HCT116 (cell line): ENCODE measurements at regions not wholly inside any gene's neighbourhood (a gene's known extent, or its start where the extent isn't known, plus 50 kb on each side); places are given as distances from the start of the nearest gene placed in this dataset.

ENCODE experiments used
- POLR2AphosphoS5 ChIP-seq: IDR thresholded peaks from 2 replicates; pipeline ENCODE4 v1.6.1; 2011; ENCODE audit warnings: mild to moderate bottlenecking, low read depth, low read length, moderate library complexity
- TCF7L2 ChIP-seq: IDR thresholded peaks from 2 replicates; pipeline ENCODE4 v1.7.0; 2011; ENCODE audit warnings: borderline replicate concordance, inconsistent platforms; ENCODE audit not compliant: insufficient read depth, insufficient read length; ENCODE audit errors: extremely low read depth
- YY1 ChIP-seq: IDR thresholded peaks from 2 replicates; pipeline ENCODE4 v1.6.1; 2011; ENCODE audit warnings: low read length, low read depth, moderate library complexity, mild to moderate bottlenecking; ENCODE audit not compliant: insufficient replicate concordance; ENCODE audit errors: extremely low read depth
- ZFX ChIP-seq: fragments of 450-650 bp; IDR thresholded peaks from 2 replicates; pipeline ENCODE4 v1.6.1; 2017
- TF ChIP-seq, protein P1 (sequence below), 3 experiments: fragments of 200-600 bp in 1 of 3; sonication (generic) in 1 of 3; IDR thresholded peaks in 2 of 3; conservative IDR thresholded peaks in 1 of 3; 2 replicates each; pipeline ENCODE4 v1.5.1; 2012 to 2017; ENCODE audit warnings: low read depth in 2 of 3, low read length in 2 of 3, antibody characterized with exemption in 1 of 3, borderline replicate concordance in 1 of 3, control low read depth in 1 of 3, mild to moderate bottlenecking in 1 of 3, mixed read lengths in 1 of 3, mixed run types in 1 of 3, moderate library complexity in 1 of 3; ENCODE audit not compliant: insufficient read depth in 1 of 3
- TF ChIP-seq, protein P2 (sequence below): IDR thresholded peaks from 2 replicates; pipeline ENCODE4 v1.6.1; 2012

DNA sequence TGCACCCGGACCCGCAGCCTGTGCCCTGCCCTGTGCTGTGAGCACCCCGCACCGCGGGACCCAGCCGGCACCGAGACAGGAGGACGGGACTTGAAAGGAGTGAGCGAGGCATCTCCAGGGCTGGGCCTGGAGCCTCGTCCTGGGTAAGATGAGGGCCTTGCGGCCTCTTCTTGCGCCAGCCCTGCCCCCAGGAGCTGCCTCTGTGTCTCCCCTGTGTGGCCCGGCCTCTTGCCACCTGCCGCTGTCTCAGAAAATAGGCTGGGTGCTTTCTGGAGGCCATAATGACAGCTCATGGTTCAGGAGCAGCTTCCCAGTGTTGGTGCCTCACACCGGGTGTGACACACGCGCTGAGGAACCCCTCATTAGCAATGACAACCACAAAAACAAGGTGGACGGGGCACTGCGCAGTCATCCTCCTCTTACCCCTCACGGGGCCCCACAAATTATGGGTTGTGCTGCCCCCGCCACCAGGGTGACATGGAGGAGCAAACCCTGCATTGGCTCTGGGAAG is 161.5 kb upstream of the C1orf174 start:
- TF ChIP-seq TCF7L2 (no peak), YY1 (no peak), ZFX (no peak), POLR2AphosphoS5 (no peak)
- TF ChIP-seq, protein P1, sequence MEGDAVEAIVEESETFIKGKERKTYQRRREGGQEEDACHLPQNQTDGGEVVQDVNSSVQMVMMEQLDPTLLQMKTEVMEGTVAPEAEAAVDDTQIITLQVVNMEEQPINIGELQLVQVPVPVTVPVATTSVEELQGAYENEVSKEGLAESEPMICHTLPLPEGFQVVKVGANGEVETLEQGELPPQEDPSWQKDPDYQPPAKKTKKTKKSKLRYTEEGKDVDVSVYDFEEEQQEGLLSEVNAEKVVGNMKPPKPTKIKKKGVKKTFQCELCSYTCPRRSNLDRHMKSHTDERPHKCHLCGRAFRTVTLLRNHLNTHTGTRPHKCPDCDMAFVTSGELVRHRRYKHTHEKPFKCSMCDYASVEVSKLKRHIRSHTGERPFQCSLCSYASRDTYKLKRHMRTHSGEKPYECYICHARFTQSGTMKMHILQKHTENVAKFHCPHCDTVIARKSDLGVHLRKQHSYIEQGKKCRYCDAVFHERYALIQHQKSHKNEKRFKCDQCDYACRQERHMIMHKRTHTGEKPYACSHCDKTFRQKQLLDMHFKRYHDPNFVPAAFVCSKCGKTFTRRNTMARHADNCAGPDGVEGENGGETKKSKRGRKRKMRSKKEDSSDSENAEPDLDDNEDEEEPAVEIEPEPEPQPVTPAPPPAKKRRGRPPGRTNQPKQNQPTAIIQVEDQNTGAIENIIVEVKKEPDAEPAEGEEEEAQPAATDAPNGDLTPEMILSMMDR (IDR thresholded peaks at IDR 0.05 in 2 of 3, conservative IDR thresholded peaks at IDR 0.05 in 1 of 3; ENCODE audit: borderline replicate concordance in 1 of 3, insufficient read depth in 1 of 3, low read depth in 2 of 3, low read length in 2 of 3) = no peak
- TF ChIP-seq, protein P2, sequence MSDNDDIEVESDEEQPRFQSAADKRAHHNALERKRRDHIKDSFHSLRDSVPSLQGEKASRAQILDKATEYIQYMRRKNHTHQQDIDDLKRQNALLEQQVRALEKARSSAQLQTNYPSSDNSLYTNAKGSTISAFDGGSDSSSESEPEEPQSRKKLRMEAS = no peak
